Keratinocyte (primary cell): ENCODE measurements at regions not wholly inside any gene's neighbourhood (a gene's known extent, or its start where the extent isn't known, plus 50 kb on each side); places are given as distances from the start of the nearest gene placed in this dataset.

ENCODE experiments used
- CTCF ChIP-seq, 3 experiments: IDR thresholded peaks in 1 of 3; conservative IDR thresholded peaks in 1 of 3; optimal IDR thresholded peaks in 1 of 3; 2 replicates in 2 of 3; 3 replicates in 1 of 3; pipeline versions ENCODE3 to v1.5.1; 2011; ENCODE audit warnings: low read length in 3 of 3, mild to moderate bottlenecking in 3 of 3, moderate library complexity in 2 of 3, control low read depth in 1 of 3, inconsistent platforms in 1 of 3; ENCODE audit not compliant: insufficient read depth in 2 of 3; ENCODE audit errors: extremely low read depth in 1 of 3
- EZH2 ChIP-seq: IDR thresholded peaks from one replicate; pipeline ENCODE4 v1.6.1; 2012; ENCODE audit warnings: inconsistent platforms, mild to moderate bottlenecking, low read length, moderate library complexity

GRCh38 chr1:55650444-55650843, 435.3 kb upstream of the USP24 start:
- TF ChIP-seq CTCF (optimal IDR thresholded peaks at IDR 0.05 in 1 of 3, IDR thresholded peaks at IDR 0.05 in 1 of 3, conservative IDR thresholded peaks at IDR 0.05 in 1 of 3; ENCODE audit: extremely low read depth in 1 of 3, insufficient read depth in 2 of 3, low read length in 3 of 3) (no peak), EZH2 (no peak)
